Fibroblast of the aortic adventitia (primary cell): ENCODE measurements at regions not wholly inside any gene's neighbourhood (a gene's known extent, or its start where the extent isn't known, plus 50 kb on each side); places are given as distances from the start of the nearest gene placed in this dataset.

ENCODE experiments used
- DNase-seq: peaks from one replicate; pipeline ENCODE4 v3.0.0-alpha.2; 2010; ENCODE audit warnings: low read depth
- H3K4me3 ChIP-seq: 2 replicates; pipeline ENCODE4 v1.5.1; 2011; ENCODE audit warnings: low read depth, mild to moderate bottlenecking, control low read depth, low read length, moderate library complexity
- CTCF ChIP-seq: IDR thresholded peaks from 2 replicates; pipeline ENCODE4 v1.5.1; 2011; ENCODE audit warnings: mild to moderate bottlenecking, low read length, control low read depth, inconsistent platforms; ENCODE audit not compliant: insufficient read depth

GRCh38 chr3:189025866-189026265 is 145.9 kb upstream of the TPRG1 start:
- H3K4me3 ChIP-seq = no peak overlapping the region
- DNase-seq = no peak
- no peak for TF ChIP-seq CTCF

GRCh38 chr3:189027626-189028155 is 144.1 kb upstream of the TPRG1 start:
- no peak overlapping the region for H3K4me3 ChIP-seq
- TF ChIP-seq CTCF = no peak
- DNase-seq = no peak

- H3K4me3 ChIP-seq = no peak overlapping the region
- DNase-seq = no peak
- TF ChIP-seq CTCF = no peak
These were observed 132.7 kb upstream of the TPRG1 start for GRCh38 chr3:189038773-189039745.

- TF ChIP-seq CTCF = no peak
- peak; percentile 5 for DNase-seq
- H3K4me3 ChIP-seq = no peak overlapping the region
These were observed 131.0 kb upstream of the TPRG1 start for GRCh38 chr3:189040656-189041335.

GRCh38 chr3:189041482-189042090 is 130.2 kb upstream of the TPRG1 start:
- H3K4me3 ChIP-seq = no peak overlapping the region
- TF ChIP-seq CTCF = peak; percentile 24
- DNase-seq = peak; percentile 13

GRCh38 chr3:189042832-189043231 is 128.9 kb upstream of the TPRG1 start:
- H3K4me3 ChIP-seq = no peak overlapping the region
- TF ChIP-seq CTCF = no peak
- no peak for DNase-seq
